Hematopoietic multipotent progenitor cell treated with erythropoietin and hydrocortisone succinate and interleukin-3 and kit ligand, for 6 days (in vitro differentiated cells): ENCODE measurements at regions not wholly inside any gene's neighbourhood (a gene's known extent, or its start where the extent isn't known, plus 50 kb on each side); places are given as distances from the start of the nearest gene placed in this dataset.

Experiments
- DNase-seq: peaks from one replicate; pipeline ENCODE4 v3.0.0-alpha.2; 2015

- no peak for DNase-seq
These were observed 624.2 kb upstream of the AGA start for GRCh38 chr4:178066338-178066941.

GRCh38 chr4:178068136-178068535 lies 625.9 kb upstream of the AGA start:
- DNase-seq = no peak

DNA sequence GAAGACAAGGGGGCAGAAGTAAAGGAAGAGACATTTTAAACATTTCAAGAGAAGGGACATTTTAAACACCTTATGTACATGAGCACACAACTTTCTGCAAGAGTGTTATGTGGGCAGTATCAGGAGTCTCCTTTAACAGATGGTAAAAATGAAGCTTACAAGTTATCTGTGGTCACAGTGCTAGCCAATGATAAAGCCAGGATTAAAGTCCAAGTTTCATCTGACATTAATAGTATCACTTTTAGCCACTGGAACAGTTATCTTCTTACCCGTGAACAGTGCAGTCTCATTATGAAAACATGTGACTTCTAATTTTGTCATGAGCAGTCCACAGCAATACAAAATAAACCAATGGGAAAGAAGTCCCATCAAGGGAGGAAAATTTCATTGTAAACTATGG lies 627.9 kb upstream of the AGA start:
- DNase-seq = no peak

- DNase-seq = no peak
These were observed 638.1 kb upstream of the AGA start for GRCh38 chr4:178080312-178080711.

- no peak for DNase-seq
These were observed 638.9 kb upstream of the AGA start for GRCh38 chr4:178081176-178081575.

- DNase-seq = no peak
These were observed 639.7 kb upstream of the AGA start for GRCh38 chr4:178081896-178082295.

DNA sequence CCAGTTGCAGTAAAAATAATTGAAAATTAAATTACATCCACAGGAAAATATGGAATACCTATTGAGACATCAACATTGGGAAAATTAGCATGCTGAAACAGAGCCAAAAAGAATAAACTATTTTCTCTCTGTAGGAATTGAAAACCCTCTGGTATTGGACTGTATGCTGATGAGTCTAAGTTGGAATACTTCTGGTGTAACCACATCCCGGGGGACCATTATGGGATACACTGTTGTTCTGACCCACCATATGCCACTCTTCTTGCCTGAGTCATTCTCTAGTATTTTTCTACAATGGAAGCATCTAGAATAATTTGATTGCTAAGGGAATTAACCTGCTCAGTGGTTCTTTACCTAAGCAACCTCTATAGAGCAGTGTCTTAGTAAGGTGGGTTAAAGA lies 640.7 kb upstream of the AGA start:
- no peak for DNase-seq

DNA sequence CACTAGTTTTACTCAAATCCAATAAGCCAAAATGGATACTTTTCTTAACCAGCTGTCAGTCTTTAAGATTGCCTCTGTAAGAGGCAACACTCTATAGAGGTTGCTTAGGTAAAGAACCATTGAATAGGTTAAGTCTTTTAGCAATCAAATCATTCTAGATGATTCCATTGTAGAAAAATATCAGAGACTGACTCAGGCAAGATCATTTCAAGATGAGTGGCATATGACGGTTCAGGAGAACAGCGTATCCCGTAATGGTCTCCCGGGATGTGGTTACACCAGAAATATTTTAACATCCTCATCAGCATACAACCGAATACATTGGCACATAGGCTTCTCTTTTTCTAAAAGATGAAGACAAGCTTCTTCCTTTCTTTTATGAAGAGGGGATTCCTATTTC lies 641.7 kb upstream of the AGA start:
- DNase-seq = no peak

GRCh38 chr4:178086320-178086719 lies 644.1 kb upstream of the AGA start:
- DNase-seq = no peak

- no peak for DNase-seq
These were observed 648.6 kb upstream of the AGA start for GRCh38 chr4:178090640-178091411.

DNA sequence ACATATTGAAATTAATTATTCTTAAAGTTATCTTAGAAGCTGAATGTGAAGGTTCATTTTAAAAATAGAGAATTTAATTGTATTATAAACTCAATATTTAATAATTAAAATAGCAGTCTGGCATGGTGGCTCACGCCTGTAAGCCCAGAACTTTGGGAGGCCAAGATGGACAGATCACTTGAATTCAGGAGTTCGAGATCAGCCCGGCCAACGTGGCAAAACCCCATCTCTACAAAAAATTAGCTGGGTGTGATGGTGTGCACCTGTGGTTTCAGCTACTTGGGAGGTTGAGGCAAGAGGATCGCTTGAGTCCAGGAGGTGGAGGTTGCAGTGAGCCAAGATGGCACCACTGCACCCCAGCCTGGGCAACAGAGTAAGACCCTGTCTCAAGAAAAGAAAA lies 659.9 kb upstream of the AGA start:
- no peak for DNase-seq

- DNase-seq = no peak
These were observed 663.0 kb upstream of the AGA start for GRCh38 chr4:178105242-178105641.

DNA sequence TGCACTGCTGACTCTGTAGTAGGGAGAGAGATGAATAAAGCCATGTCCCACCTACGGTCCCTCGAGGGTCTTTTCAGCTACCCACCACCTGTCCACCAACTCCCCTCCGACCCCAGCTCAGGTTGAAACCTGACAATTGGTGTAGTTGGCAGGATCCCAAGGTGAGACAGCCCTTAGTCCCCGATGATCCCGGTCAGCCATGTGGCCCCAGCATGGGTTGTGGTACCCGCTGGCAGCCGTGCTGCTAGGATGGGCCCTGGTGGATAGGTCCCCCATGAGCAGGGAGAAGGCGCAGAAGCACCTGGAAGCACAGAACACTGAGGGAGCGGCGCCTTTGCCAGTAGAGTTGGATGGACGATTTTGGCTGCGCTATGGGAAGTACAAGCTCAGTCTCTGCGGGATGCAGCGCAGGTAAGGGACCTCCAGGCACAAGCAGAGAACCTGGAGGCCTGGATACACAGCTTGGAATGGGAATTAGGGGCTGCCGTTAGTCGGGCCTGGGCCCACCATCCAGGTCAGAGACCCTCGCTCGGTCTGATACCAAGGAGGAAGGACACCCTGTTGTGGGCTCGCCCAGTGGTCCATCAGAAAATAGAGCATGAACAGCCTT lies 694.6 kb upstream of the AGA start:
- no peak for DNase-seq

GRCh38 chr4:178137732-178138471 lies 695.7 kb upstream of the AGA start:
- DNase-seq = no peak

DNA sequence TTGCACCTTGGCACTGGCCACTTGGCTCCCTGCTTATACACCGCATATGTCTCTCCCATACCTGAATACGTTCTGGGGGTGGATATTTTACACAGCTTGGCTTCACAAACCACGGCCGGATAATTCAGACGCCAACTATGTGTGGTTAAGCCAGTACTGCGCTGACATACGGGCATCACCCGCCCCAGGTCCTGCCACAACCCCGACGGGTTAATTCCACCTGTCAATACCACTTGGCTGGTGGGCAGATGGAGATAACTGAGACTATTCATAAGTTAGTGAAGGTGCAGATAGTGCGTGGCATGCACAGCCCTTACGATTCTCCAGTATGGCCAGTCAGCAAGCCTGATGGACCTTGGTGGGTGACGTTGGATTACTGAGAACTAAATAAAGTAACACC lies 696.3 kb upstream of the AGA start:
- no peak for DNase-seq

GRCh38 chr4:178140326-178140915 lies 698.2 kb upstream of the AGA start:
- DNase-seq = no peak

- no peak for DNase-seq
These were observed 700.5 kb upstream of the AGA start for GRCh38 chr4:178142724-178143123.

DNA sequence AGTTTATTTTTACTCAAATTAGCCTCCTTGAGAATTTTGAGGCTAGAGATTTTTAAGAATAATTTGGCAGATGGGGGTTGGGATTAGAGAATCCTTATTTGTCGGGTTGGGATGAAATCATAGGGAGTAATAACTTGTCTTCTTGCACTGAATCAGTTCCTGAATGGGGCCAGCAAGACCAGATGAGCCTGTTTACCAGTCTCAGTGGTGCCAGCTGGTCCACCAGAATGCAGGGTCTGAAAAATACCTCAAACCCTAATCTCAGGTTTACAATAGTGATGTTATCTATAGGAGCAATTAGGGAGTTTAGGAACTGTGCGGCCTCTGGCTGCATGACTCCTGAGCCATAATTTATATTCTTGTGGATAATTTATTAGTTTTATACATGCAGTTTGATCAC lies 705.9 kb upstream of the AGA start:
- no peak for DNase-seq

DNA sequence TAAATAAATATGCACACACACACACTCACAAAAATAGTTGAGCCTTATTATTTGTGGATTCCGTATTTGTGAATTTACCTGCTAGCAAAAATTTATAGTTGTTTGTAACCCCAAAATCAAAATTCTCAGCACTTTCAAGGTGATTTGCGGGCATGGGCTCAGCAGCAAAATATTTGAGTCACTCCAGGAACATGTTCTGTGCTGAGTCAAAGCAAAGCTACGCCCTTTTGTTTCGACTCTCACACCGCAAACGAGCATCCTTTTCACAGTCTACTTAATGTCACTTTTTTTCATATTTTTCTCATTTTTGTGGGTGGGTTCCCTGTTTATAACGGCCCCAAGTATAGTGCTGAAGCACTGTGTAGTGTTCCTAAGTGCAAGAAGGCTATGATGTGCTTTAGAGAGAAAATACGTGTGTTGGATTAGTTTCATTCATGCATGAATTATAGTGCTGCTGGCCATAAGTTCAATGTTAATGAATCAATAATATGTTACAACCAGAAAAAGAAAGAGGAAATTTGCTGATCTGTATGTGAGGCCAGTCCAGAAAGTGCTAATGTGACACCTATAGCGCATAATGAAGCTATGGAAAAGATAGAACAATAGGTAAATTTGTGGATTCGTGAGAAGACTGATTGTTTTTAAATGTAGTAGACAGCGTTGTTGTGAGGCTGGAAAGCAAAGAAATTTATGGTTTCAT lies 723.2 kb upstream of the AGA start:
- no peak for DNase-seq

DNA sequence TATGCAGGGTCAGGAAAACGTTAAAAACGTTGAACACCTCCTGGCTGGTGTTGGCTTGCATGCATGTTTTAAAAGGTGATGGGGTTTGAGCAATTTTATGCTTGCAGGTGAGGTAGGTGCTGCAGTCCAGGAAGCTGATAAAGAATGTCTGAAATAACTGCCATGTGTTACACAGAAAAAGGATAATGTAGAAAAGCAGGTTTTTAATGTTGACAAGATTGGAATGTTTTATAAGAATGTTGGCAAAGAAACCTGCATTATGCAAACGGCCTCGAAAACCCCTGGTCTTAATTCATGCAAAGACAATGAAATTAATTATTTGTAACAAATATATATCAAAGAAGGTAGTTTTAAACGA lies 723.7 kb upstream of the AGA start:
- DNase-seq = no peak

DNA sequence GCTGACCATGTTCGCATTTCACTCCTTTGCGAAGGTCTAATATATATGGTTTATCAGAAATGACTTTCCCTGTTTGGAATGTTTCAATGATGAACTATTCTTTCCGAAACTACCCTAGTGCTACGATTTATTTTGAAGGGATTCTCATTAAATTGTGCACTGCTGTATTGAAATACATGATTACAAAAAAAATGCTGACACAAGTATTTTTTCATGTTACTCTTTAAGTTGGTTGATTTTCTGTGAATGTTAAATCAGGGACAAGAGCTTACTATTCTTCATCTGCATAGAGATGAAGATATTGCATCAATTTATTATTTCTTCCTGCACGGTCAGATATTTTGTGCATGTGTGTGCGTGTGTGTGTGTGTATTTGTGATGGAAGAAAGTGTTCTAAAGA lies 731.5 kb upstream of the AGA start:
- no peak for DNase-seq

DNA sequence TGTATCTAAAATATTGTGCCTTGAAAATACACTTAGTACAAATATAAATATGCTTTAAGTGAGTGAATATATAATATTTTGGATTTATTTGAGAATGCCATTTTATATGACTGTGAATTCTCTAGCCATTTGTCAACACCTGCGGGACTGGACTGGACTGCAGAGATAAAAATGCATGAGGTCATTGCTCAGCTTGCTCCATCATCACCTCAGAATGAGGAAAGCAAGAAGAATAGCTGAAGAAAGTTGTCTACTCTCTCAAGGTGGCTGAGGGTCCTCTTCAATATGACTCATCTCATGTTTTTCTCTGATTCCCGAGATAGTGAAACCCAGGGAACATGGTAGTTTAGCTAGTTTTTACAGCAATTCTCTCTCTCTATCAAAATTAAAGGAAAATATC lies 732.5 kb upstream of the AGA start:
- DNase-seq = no peak

DNA sequence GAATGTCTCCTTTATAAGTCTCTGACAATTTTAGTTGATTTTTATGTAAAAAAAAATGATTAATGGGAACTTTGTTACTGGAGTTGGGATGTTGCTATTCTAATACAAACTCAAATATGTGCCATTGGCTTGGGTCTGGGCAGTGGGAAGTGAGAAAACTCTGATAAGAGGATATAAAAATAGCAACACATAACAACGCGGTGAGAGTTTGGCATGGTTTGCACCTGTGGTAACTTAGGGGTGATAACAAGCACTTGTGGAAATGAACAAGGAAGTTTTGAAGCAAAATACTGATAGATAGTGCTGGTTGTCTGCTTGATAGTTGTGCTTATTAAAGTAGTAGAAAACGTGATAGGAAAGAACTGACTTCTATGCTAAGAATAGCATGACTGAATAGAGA lies 743.3 kb upstream of the AGA start:
- no peak for DNase-seq
